ENCODE measurements at regions not wholly inside any gene's neighbourhood (a gene's known extent, or its start where the extent isn't known, plus 50 kb on each side); places are given as distances from the start of the nearest gene placed in this dataset.

DNA sequence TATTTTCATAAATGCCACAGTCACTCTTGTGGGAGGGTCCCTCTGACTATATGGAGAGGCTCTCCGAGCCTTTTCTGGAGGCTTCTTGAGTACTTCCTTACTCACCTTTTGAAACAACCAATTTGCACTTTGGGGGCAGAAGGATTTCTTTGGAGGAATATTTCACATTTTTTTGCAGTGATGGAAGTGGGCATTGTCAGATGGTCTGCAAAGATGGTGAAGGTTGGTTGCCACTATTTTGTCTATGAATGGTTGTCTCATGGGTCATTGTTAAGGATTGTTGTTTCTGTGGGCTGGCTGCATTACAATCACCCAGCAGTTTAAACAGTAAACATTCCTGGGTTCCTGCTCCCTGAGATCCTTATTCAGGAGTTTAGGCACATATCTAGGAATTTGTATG lies 388.2 kb downstream of the TMEM135 start:
- TF ChIP-seq, protein P1, sequence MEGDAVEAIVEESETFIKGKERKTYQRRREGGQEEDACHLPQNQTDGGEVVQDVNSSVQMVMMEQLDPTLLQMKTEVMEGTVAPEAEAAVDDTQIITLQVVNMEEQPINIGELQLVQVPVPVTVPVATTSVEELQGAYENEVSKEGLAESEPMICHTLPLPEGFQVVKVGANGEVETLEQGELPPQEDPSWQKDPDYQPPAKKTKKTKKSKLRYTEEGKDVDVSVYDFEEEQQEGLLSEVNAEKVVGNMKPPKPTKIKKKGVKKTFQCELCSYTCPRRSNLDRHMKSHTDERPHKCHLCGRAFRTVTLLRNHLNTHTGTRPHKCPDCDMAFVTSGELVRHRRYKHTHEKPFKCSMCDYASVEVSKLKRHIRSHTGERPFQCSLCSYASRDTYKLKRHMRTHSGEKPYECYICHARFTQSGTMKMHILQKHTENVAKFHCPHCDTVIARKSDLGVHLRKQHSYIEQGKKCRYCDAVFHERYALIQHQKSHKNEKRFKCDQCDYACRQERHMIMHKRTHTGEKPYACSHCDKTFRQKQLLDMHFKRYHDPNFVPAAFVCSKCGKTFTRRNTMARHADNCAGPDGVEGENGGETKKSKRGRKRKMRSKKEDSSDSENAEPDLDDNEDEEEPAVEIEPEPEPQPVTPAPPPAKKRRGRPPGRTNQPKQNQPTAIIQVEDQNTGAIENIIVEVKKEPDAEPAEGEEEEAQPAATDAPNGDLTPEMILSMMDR (IDR thresholded peaks at IDR 0.05) = no peak
- TF ChIP-seq POLR2A (IDR thresholded peaks at IDR 0.05) = no peak

All from ovary (tissue), 3 donors.